ENCODE measurements at regions not wholly inside any gene's neighbourhood (a gene's known extent, or its start where the extent isn't known, plus 50 kb on each side); places are given as distances from the start of the nearest gene placed in this dataset.

DNA sequence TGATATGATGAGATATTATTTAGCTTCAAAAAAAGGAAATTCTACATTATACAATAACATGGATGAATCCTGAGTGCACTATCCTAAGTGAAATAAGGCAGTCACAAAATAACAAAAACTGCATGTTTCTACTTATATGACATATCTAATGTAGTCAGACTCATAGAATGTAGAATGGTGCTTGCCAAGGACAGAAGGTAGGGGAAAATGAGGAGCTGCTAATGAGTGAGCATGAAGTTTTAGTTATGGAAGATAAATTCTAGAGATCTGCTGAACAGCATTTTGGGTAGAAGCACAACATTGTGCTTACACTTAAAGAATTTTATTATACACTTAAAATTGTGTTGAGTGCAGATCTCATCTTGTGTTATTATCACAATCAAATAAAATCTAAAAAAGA lies 812.4 kb downstream of the KCTD16 start:
- TF ChIP-seq SREBF2 (IDR thresholded peaks at IDR 0.05) (no peak), CTCF (IDR thresholded peaks at IDR 0.05) (no peak), EP300 (IDR thresholded peaks at IDR 0.05) (no peak), RNF2 (IDR thresholded peaks at IDR 0.05; ENCODE audit: borderline replicate concordance, low read depth) (no peak), POLR2A (IDR thresholded peaks at IDR 0.05; ENCODE audit: low read length) (no peak), SMC3 (IDR thresholded peaks at IDR 0.05) (no peak), NR3C1 (IDR thresholded peaks at IDR 0.05) (no peak), MAFK (IDR thresholded peaks at IDR 0.05; ENCODE audit: partially characterized antibody) (no peak), CHD2 (IDR thresholded peaks at IDR 0.05; ENCODE audit: low read length, partially characterized antibody) (no peak), REST (IDR thresholded peaks at IDR 0.05) (no peak)
- TF ChIP-seq, protein P1, sequence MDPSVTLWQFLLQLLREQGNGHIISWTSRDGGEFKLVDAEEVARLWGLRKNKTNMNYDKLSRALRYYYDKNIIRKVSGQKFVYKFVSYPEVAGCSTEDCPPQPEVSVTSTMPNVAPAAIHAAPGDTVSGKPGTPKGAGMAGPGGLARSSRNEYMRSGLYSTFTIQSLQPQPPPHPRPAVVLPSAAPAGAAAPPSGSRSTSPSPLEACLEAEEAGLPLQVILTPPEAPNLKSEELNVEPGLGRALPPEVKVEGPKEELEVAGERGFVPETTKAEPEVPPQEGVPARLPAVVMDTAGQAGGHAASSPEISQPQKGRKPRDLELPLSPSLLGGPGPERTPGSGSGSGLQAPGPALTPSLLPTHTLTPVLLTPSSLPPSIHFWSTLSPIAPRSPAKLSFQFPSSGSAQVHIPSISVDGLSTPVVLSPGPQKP (IDR thresholded peaks at IDR 0.05; ENCODE audit: low read depth, low read length): no peak

All from A549 (cell line).